ENCODE measurements at regions not wholly inside any gene's neighbourhood (a gene's known extent, or its start where the extent isn't known, plus 50 kb on each side); places are given as distances from the start of the nearest gene placed in this dataset.

GRCh38 chr5:97471951-97472350 is 288.9 kb upstream of the RIOK2 start:
- peaks cover 14 to 46% of the 10 kb centered on the region in 2 donors for H3K9me3 ChIP-seq (replicated peaks in 1 of 2; ENCODE audit: control insufficient read depth in 1 of 2, insufficient read depth in 1 of 2, low read length in 2 of 2)
- peaks cover 0 to 2% (median 0%) of the 10 kb centered on the region in 3 donors for H3K27me3 Mint-ChIP-seq (ENCODE audit: low read depth in 3 of 3)
- no peaks in the 10 kb centered on the region for H4K20me1 ChIP-seq (ENCODE audit: insufficient read depth, low read length)
- no peak for DNase-seq
- H2AFZ ChIP-seq (ENCODE audit: insufficient read depth, low read depth, low read length, poor library complexity, severe bottlenecking), result no peak overlapping the region
- H3K27ac ChIP-seq (ENCODE audit: low read depth in 1 of 2, low read length in 2 of 2), result no peak overlapping the region
- no peak for TF ChIP-seq CTCF (IDR thresholded peaks at IDR 0.05)
- no peak overlapping the region for H3K9ac ChIP-seq (ENCODE audit: insufficient read depth, low read length, poor library complexity, severe bottlenecking)
- intact Hi-C loops (cut with micrococcal nuclease), result no loop called here
- peaks cover 19 to 46% (median 24%) of the 10 kb centered on the region in 7 donors for H3K9me3 Mint-ChIP-seq
- H3K79me2 ChIP-seq (ENCODE audit: insufficient read depth, low read length), result no peaks in the 10 kb centered on the region
- 97% methylated on average over 8 of the region's 10 CpGs for WGBS (ENCODE audit: insufficient coverage)
- no peaks in the 10 kb centered on the region for H3K36me3 Mint-ChIP-seq
- no peak overlapping the region for H3K4me3 ChIP-seq (replicated peaks in 1 of 3; ENCODE audit: low read depth in 2 of 3, low read length in 3 of 3)
- H3K4me1 Mint-ChIP-seq, result no peaks in the 10 kb centered on the region
- no peaks in the 10 kb centered on the region for H3K4me1 ChIP-seq (ENCODE audit: control insufficient read depth in 1 of 2, insufficient read depth in 2 of 2, low read length in 2 of 2)
- no peak overlapping the region for H3K4me3 Mint-ChIP-seq
- no peaks in the 10 kb centered on the region for H3K36me3 ChIP-seq (replicated peaks in 1 of 2; ENCODE audit: control insufficient read depth in 1 of 2, insufficient read depth in 2 of 2, low read length in 2 of 2)
- no peak overlapping the region for H3K4me2 ChIP-seq (replicated peaks; ENCODE audit: extremely low read depth, low read length, poor library complexity, severe bottlenecking)
- no peaks in the 10 kb centered on the region for H3K27me3 ChIP-seq (ENCODE audit: control insufficient read depth in 2 of 2, insufficient read depth in 2 of 2, low read length in 2 of 2)
- H3K27ac Mint-ChIP-seq, result no peak overlapping the region

DNA sequence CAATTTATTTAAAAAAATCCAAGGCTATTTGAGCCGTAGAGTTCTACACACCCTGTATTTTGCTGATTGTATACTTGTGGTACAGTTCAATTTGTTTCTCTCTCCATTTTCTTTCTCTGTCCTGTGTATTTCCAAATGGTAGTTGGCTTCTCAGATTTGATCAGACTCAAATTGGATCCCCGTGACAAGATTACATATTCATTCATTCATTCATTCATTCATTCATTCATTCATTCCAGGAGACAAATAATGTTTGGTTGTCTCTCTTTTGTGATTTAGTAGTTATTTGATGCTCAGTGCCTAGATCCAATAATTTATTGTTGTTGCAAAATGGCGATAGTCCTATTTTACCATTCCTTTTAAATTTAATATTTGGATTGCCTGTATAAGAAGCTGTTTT is 292.8 kb upstream of the RIOK2 start:
- peaks cover 2 to 18% (median 4%) of the 10 kb centered on the region in 7 donors for H3K9me3 Mint-ChIP-seq
- Histone ChIP-seq H3K79me2 (ENCODE audit: insufficient read depth, low read length) (no peaks in the 10 kb centered on the region), H3K4me1 (ENCODE audit: control insufficient read depth in 1 of 2, insufficient read depth in 2 of 2, low read length in 2 of 2) (no peaks in the 10 kb centered on the region), H4K20me1 (ENCODE audit: insufficient read depth, low read length) (no peaks in the 10 kb centered on the region), H3K4me3 (replicated peaks in 1 of 3; ENCODE audit: low read depth in 2 of 3, low read length in 3 of 3) (no peak overlapping the region), H3K27me3 (ENCODE audit: control insufficient read depth in 2 of 2, insufficient read depth in 2 of 2, low read length in 2 of 2) (no peaks in the 10 kb centered on the region), H2AFZ (ENCODE audit: insufficient read depth, low read depth, low read length, poor library complexity, severe bottlenecking) (no peak overlapping the region), H3K27ac (ENCODE audit: low read depth in 1 of 2, low read length in 2 of 2) (no peak overlapping the region), H3K9ac (ENCODE audit: insufficient read depth, low read length, poor library complexity, severe bottlenecking) (no peak overlapping the region), H3K4me2 (replicated peaks; ENCODE audit: extremely low read depth, low read length, poor library complexity, severe bottlenecking) (no peak overlapping the region), H3K9me3 (replicated peaks in 1 of 2; ENCODE audit: control insufficient read depth in 1 of 2, insufficient read depth in 1 of 2, low read length in 2 of 2) (peaks cover 0 to 11% of the 10 kb centered on the region in 2 donors), H3K36me3 (replicated peaks in 1 of 2; ENCODE audit: control insufficient read depth in 1 of 2, insufficient read depth in 2 of 2, low read length in 2 of 2) (no peaks in the 10 kb centered on the region)
- no peak overlapping the region for H3K4me3 Mint-ChIP-seq
- TF ChIP-seq CTCF (IDR thresholded peaks at IDR 0.05), result no peak
- no peak for DNase-seq
- no peaks in the 10 kb centered on the region for H3K36me3 Mint-ChIP-seq
- no CpG with 5 or more reads among the region's 3 CpGs for WGBS (ENCODE audit: insufficient coverage)
- intact Hi-C loops (cut with micrococcal nuclease), result no loop called here
- H3K27me3 Mint-ChIP-seq (ENCODE audit: low read depth in 3 of 3), result peaks cover 0 to 2% (median 0%) of the 10 kb centered on the region in 3 donors
- H3K27ac Mint-ChIP-seq, result no peak overlapping the region
- H3K4me1 Mint-ChIP-seq, result no peaks in the 10 kb centered on the region
